Kidney epithelial cell (primary cell): ENCODE measurements at regions not wholly inside any gene's neighbourhood (a gene's known extent, or its start where the extent isn't known, plus 50 kb on each side); places are given as distances from the start of the nearest gene placed in this dataset.

Experiments used
- DNase-seq: peaks from one replicate; pipeline ENCODE4 v3.0.0-alpha.2; 2010; ENCODE audit warnings: low read depth
- H3K27me3 ChIP-seq: 2 replicates; pipeline ENCODE4 v1.6.0; 2011; ENCODE audit warnings: low read length; ENCODE audit not compliant: control insufficient read depth, insufficient read depth
- H3K36me3 ChIP-seq: 2 replicates; pipeline ENCODE4 v1.5.1; 2011; ENCODE audit warnings: low read length; ENCODE audit not compliant: control insufficient read depth, insufficient read depth
- H3K4me3 ChIP-seq: 2 replicates; pipeline ENCODE4 v1.5.1; 2011; ENCODE audit warnings: low read depth, mild to moderate bottlenecking, control low read depth, low read length
- CTCF ChIP-seq: IDR thresholded peaks from 2 replicates; pipeline ENCODE4 v1.5.1; 2011; ENCODE audit warnings: mild to moderate bottlenecking, moderate library complexity, low read length, control low read depth, inconsistent platforms; ENCODE audit not compliant: insufficient read depth, poor library complexity, severe bottlenecking

GRCh38 chr16:79747688-79748087, 147.2 kb upstream of the MAF start:
- Histone ChIP-seq H3K4me3 (no peak overlapping the region), H3K27me3 (no peaks in the 10 kb centered on the region), H3K36me3 (no peaks in the 10 kb centered on the region)
- no peak for DNase-seq
- no peak for TF ChIP-seq CTCF

- no peak for DNase-seq
- H3K4me3 ChIP-seq, result no peak overlapping the region
- no peaks in the 10 kb centered on the region for H3K36me3 ChIP-seq
- no peaks in the 10 kb centered on the region for H3K27me3 ChIP-seq
- no peak for TF ChIP-seq CTCF
Measured at GRCh38 chr16:79740252-79740651, 139.7 kb upstream of the MAF start.

GRCh38 chr16:79735271-79735670, 134.7 kb upstream of the MAF start:
- DNase-seq, result no peak
- no peak overlapping the region for H3K4me3 ChIP-seq
- no peaks in the 10 kb centered on the region for H3K36me3 ChIP-seq
- no peak for TF ChIP-seq CTCF
- no peaks in the 10 kb centered on the region for H3K27me3 ChIP-seq

GRCh38 chr16:79734721-79735120, 134.2 kb upstream of the MAF start:
- no peaks in the 10 kb centered on the region for H3K27me3 ChIP-seq
- no peaks in the 10 kb centered on the region for H3K36me3 ChIP-seq
- DNase-seq, result no peak
- H3K4me3 ChIP-seq, result no peak overlapping the region
- no peak for TF ChIP-seq CTCF

- Histone ChIP-seq H3K4me3 (no peak overlapping the region), H3K27me3 (no peaks in the 10 kb centered on the region), H3K36me3 (no peaks in the 10 kb centered on the region)
- no peak for TF ChIP-seq CTCF
- no peak for DNase-seq
Measured at GRCh38 chr16:79728923-79729240, 128.3 kb upstream of the MAF start.

GRCh38 chr16:79728048-79728922, 127.7 kb upstream of the MAF start:
- TF ChIP-seq CTCF, result no peak
- H3K27me3 ChIP-seq, result no peaks in the 10 kb centered on the region
- DNase-seq, result no peak
- no peaks in the 10 kb centered on the region for H3K36me3 ChIP-seq
- no peak overlapping the region for H3K4me3 ChIP-seq
